WTC11 (cell line): ENCODE measurements at regions not wholly inside any gene's neighbourhood (a gene's known extent, or its start where the extent isn't known, plus 50 kb on each side); places are given as distances from the start of the nearest gene placed in this dataset.

Source experiments
- NFYB ChIP-seq: sonication (generic); formaldehyde crosslinking; conservative IDR thresholded peaks from 2 replicates; pipeline ENCODE4 v1.8.0; 2022; ENCODE audit warnings: low read depth, missing genetic modification reagents
- TP53 ChIP-seq: sonication (generic); formaldehyde crosslinking; IDR thresholded peaks from 2 replicates; pipeline ENCODE4 v1.8.1; 2023; ENCODE audit warnings: mild to moderate bottlenecking, missing genetic modification reagents
- ZNF317 ChIP-seq: sonication (generic); formaldehyde crosslinking; IDR thresholded peaks from 2 replicates; pipeline ENCODE4 v1.8.1; 2023; ENCODE audit warnings: low read depth, mild to moderate bottlenecking, moderate library complexity, missing genetic modification reagents, borderline replicate concordance
- TF ChIP-seq, protein P1 (sequence below): sonication (generic); formaldehyde crosslinking; IDR thresholded peaks from 2 replicates; pipeline ENCODE4 v1.8.1; 2022; ENCODE audit warnings: low read depth, missing genetic modification reagents, borderline replicate concordance
- TF ChIP-seq, protein P2 (sequence below): fragments of 200-600 bp; IDR thresholded peaks from 2 replicates; pipeline ENCODE4 v1.8.0; 2022; ENCODE audit warnings: antibody characterized with exemption
- TF ChIP-seq, protein P3 (sequence below): sonication (generic); formaldehyde crosslinking; IDR thresholded peaks from 2 replicates; pipeline ENCODE4 v1.8.1; 2023; ENCODE audit warnings: mild to moderate bottlenecking, missing genetic modification reagents, moderate library complexity
- TF ChIP-seq, protein P4 (sequence below): sonication (generic); formaldehyde crosslinking; conservative IDR thresholded peaks from 2 replicates; pipeline ENCODE4 v1.8.1; 2022; ENCODE audit warnings: mild to moderate bottlenecking, missing genetic modification reagents

DNA sequence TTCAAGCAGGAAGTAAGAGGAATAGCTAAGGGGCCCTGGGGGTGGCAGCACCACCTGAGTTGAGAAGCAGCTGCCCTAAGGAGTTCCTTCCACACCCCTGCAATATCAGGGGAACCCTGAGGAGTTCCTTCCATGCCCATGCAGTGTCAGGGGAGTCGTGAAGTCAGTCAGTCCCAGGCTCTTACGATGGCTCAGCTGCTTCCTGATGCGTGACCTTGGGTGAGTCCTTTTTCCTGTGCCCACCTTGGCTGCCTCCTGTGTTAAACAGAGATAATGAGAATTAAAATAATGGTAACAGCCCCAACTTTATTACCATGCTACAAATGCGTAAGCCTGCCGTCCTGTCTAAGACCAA, 181.1 kb downstream of the MIAT start:
- TF ChIP-seq, protein P1, sequence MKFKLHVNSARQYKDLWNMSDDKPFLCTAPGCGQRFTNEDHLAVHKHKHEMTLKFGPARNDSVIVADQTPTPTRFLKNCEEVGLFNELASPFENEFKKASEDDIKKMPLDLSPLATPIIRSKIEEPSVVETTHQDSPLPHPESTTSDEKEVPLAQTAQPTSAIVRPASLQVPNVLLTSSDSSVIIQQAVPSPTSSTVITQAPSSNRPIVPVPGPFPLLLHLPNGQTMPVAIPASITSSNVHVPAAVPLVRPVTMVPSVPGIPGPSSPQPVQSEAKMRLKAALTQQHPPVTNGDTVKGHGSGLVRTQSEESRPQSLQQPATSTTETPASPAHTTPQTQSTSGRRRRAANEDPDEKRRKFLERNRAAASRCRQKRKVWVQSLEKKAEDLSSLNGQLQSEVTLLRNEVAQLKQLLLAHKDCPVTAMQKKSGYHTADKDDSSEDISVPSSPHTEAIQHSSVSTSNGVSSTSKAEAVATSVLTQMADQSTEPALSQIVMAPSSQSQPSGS (CRISPR knock-in tag), result no peak
- no peak for TF ChIP-seq TP53 (CRISPR knock-in tag)
- no peak for TF ChIP-seq ZNF317 (CRISPR knock-in tag)
- TF ChIP-seq, protein P2, sequence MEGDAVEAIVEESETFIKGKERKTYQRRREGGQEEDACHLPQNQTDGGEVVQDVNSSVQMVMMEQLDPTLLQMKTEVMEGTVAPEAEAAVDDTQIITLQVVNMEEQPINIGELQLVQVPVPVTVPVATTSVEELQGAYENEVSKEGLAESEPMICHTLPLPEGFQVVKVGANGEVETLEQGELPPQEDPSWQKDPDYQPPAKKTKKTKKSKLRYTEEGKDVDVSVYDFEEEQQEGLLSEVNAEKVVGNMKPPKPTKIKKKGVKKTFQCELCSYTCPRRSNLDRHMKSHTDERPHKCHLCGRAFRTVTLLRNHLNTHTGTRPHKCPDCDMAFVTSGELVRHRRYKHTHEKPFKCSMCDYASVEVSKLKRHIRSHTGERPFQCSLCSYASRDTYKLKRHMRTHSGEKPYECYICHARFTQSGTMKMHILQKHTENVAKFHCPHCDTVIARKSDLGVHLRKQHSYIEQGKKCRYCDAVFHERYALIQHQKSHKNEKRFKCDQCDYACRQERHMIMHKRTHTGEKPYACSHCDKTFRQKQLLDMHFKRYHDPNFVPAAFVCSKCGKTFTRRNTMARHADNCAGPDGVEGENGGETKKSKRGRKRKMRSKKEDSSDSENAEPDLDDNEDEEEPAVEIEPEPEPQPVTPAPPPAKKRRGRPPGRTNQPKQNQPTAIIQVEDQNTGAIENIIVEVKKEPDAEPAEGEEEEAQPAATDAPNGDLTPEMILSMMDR, result no peak
- TF ChIP-seq, protein P3, sequence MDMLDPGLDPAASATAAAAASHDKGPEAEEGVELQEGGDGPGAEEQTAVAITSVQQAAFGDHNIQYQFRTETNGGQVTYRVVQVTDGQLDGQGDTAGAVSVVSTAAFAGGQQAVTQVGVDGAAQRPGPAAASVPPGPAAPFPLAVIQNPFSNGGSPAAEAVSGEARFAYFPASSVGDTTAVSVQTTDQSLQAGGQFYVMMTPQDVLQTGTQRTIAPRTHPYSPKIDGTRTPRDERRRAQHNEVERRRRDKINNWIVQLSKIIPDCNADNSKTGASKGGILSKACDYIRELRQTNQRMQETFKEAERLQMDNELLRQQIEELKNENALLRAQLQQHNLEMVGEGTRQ (CRISPR knock-in tag), result no peak
- no peak for TF ChIP-seq NFYB (CRISPR knock-in tag)
- TF ChIP-seq, protein P4, sequence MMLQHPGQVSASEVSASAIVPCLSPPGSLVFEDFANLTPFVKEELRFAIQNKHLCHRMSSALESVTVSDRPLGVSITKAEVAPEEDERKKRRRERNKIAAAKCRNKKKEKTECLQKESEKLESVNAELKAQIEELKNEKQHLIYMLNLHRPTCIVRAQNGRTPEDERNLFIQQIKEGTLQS (CRISPR knock-in tag), result no peak
